ENCODE measurements at regions not wholly inside any gene's neighbourhood (a gene's known extent, or its start where the extent isn't known, plus 50 kb on each side); places are given as distances from the start of the nearest gene placed in this dataset.

DNA sequence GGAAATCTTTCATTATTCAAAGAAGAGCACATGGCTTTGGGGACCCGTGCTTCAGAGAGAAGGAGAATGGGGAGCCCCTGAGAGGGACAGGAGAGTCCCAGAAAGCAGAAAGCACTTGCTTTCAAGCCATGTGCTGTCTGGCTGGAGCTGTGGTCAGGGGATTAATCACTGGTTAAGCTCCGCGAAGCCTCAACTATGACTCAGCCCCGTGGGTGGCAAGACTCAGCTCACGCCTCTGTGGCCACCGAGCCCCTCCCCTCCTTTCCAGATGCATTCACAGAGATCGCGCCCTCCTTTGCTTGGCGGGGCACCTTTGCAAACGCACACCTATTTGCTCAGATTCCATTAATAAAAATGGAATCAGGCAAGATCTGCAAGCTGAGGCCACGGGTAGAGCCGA lies 202.9 kb upstream of the TCERG1L start:
- Mint-ChIP-seq H3K36me3 (ENCODE audit: low read depth) (no peaks in the 10 kb centered on the region), H3K4me1 (no peaks in the 10 kb centered on the region), H3K9me3 (peaks cover 4% of the 10 kb centered on the region), H3K27me3 (no peaks in the 10 kb centered on the region), H3K27ac (no peak overlapping the region), H3K4me3 (no peak overlapping the region)
- ChIA-PET POLR2A (no interaction called here), CTCF (no interaction called here)
- DNase-seq: no peak

DNA sequence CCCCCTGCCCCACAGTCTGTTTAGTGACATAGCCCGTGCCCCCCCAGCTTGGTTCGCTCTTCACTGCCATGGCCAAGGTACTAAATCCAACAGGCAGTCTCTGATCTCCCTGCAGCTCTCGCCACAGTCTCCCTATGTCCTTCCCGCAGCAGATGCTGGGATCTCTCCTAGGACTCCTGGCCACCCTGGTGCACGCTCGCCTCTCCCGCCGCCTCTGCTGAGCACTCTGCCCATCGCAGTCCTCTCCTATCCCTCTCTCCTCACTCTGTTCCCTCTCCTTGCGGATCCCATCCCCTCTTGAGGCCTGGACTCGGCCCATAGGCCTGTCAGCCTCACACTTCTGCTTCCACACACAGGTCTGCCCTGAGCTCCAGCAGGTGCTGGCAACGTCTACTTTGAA lies 204.8 kb upstream of the TCERG1L start:
- CTCF ChIA-PET: interaction anchor here (0.9 kb wide), 1 partner anchor 72 kb away, joined by 3 read pairs; no protein-coding TSS in a partner anchor
- no peaks in the 10 kb centered on the region for H3K27me3 Mint-ChIP-seq
- H3K4me3 Mint-ChIP-seq: no peak overlapping the region
- no peaks in the 10 kb centered on the region for H3K36me3 Mint-ChIP-seq (ENCODE audit: low read depth)
- POLR2A ChIA-PET: no interaction called here
- H3K4me1 Mint-ChIP-seq: no peaks in the 10 kb centered on the region
- H3K9me3 Mint-ChIP-seq: no peaks in the 10 kb centered on the region
- no peak overlapping the region for H3K27ac Mint-ChIP-seq
- DNase-seq: no peak

GRCh38 chr10:131517781-131518180 lies 206.3 kb upstream of the TCERG1L start:
- H3K27ac Mint-ChIP-seq: no peak overlapping the region
- no peaks in the 10 kb centered on the region for H3K9me3 Mint-ChIP-seq
- no peaks in the 10 kb centered on the region for H3K4me1 Mint-ChIP-seq
- no peaks in the 10 kb centered on the region for H3K36me3 Mint-ChIP-seq (ENCODE audit: low read depth)
- no peaks in the 10 kb centered on the region for H3K27me3 Mint-ChIP-seq
- no peak overlapping the region for H3K4me3 Mint-ChIP-seq
- ChIA-PET CTCF (no interaction called here), POLR2A (no interaction called here)
- no peak for DNase-seq

GRCh38 chr10:131519723-131520605 lies 208.4 kb upstream of the TCERG1L start:
- no peak overlapping the region for H3K27ac Mint-ChIP-seq
- no peaks in the 10 kb centered on the region for H3K9me3 Mint-ChIP-seq
- no peak for DNase-seq
- H3K27me3 Mint-ChIP-seq: no peaks in the 10 kb centered on the region
- no peak overlapping the region for H3K4me3 Mint-ChIP-seq
- no peaks in the 10 kb centered on the region for H3K36me3 Mint-ChIP-seq (ENCODE audit: low read depth)
- POLR2A ChIA-PET: no interaction called here
- CTCF ChIA-PET: no interaction called here
- no peaks in the 10 kb centered on the region for H3K4me1 Mint-ChIP-seq

GRCh38 chr10:131531265-131532190 lies 220.0 kb upstream of the TCERG1L start:
- no peak overlapping the region for H3K4me3 Mint-ChIP-seq
- ChIA-PET CTCF (interaction anchor here (1.5 kb wide), 1 partner anchor 40 kb away, joined by 3 read pairs; no protein-coding TSS in a partner anchor), POLR2A (no interaction called here)
- no peak overlapping the region for H3K27ac Mint-ChIP-seq
- no peaks in the 10 kb centered on the region for H3K4me1 Mint-ChIP-seq
- no peaks in the 10 kb centered on the region for H3K9me3 Mint-ChIP-seq
- no peak for DNase-seq
- peaks cover 2% of the 10 kb centered on the region for H3K27me3 Mint-ChIP-seq
- H3K36me3 Mint-ChIP-seq (ENCODE audit: low read depth): no peaks in the 10 kb centered on the region

GRCh38 chr10:131532291-131532690 lies 220.8 kb upstream of the TCERG1L start:
- CTCF ChIA-PET: interaction anchor here (1.5 kb wide), 1 partner anchor 40 kb away, joined by 3 read pairs; no protein-coding TSS in a partner anchor
- POLR2A ChIA-PET: no interaction called here
- no peak overlapping the region for H3K4me3 Mint-ChIP-seq
- no peaks in the 10 kb centered on the region for H3K9me3 Mint-ChIP-seq
- H3K4me1 Mint-ChIP-seq: no peaks in the 10 kb centered on the region
- no peaks in the 10 kb centered on the region for H3K36me3 Mint-ChIP-seq (ENCODE audit: low read depth)
- peaks cover 2% of the 10 kb centered on the region for H3K27me3 Mint-ChIP-seq
- H3K27ac Mint-ChIP-seq: no peak overlapping the region
- no peak for DNase-seq

- no peak for DNase-seq
- Mint-ChIP-seq H3K4me3 (no peak overlapping the region), H3K27ac (no peak overlapping the region), H3K27me3 (peaks cover 2% of the 10 kb centered on the region), H3K4me1 (no peaks in the 10 kb centered on the region), H3K9me3 (no peaks in the 10 kb centered on the region), H3K36me3 (ENCODE audit: low read depth) (no peaks in the 10 kb centered on the region)
- POLR2A ChIA-PET: no interaction called here
- CTCF ChIA-PET: interaction anchor here (1.5 kb wide), 1 partner anchor 39 kb away, joined by 3 read pairs; no protein-coding TSS in a partner anchor
Measured at GRCh38 chr10:131532745-131533341, 221.3 kb upstream of the TCERG1L start.

DNA sequence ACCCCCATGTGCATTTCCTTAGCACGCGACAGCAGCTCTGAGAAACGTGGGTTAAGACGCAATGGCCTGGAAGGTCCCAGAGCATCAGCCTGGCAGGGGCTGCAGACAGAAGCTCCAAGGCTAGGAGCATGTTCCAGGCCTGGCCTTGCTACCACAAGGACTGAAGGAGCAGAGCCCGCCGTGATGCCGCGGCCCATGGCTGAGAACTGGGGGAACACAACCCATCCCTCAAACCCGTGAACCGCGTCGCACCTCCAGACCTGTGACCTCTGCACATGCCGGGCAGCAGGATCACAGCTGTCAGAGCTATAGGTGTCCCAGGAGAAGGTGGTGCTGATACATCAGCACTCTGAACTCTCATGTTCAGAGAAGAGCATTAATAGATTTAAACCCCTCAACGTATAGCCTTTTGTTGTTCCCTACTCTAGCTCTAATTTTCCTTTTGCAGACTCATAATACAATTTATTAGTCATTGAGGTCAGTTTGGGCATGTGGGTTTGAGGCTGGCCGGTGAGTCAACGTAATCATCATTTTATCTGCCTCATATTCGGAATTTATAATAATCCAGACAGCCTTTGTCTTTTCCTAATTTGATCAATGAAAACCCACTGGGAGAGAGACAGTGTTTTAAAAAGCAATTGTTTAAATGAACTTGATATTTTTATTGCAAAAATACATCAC lies 222.5 kb upstream of the TCERG1L start:
- Mint-ChIP-seq H3K4me3 (no peak overlapping the region), H3K4me1 (no peaks in the 10 kb centered on the region), H3K27me3 (peaks cover 6% of the 10 kb centered on the region), H3K27ac (no peak overlapping the region), H3K9me3 (no peaks in the 10 kb centered on the region), H3K36me3 (ENCODE audit: low read depth) (no peaks in the 10 kb centered on the region)
- DNase-seq: no peak
- ChIA-PET POLR2A (no interaction called here), CTCF (no interaction called here)

- POLR2A ChIA-PET: no interaction called here
- no peaks in the 10 kb centered on the region for H3K36me3 Mint-ChIP-seq (ENCODE audit: low read depth)
- H3K9me3 Mint-ChIP-seq: no peaks in the 10 kb centered on the region
- peaks cover 5% of the 10 kb centered on the region for H3K27me3 Mint-ChIP-seq
- H3K4me1 Mint-ChIP-seq: no peaks in the 10 kb centered on the region
- no peak for DNase-seq
- H3K4me3 Mint-ChIP-seq: no peak overlapping the region
- H3K27ac Mint-ChIP-seq: no peak overlapping the region
- CTCF ChIA-PET: no interaction called here
Measured at GRCh38 chr10:131534836-131535235, 223.3 kb upstream of the TCERG1L start.

- Mint-ChIP-seq H3K27me3 (peaks cover 5% of the 10 kb centered on the region), H3K4me1 (no peaks in the 10 kb centered on the region), H3K36me3 (ENCODE audit: low read depth) (no peaks in the 10 kb centered on the region), H3K4me3 (no peak overlapping the region), H3K27ac (no peak overlapping the region), H3K9me3 (no peaks in the 10 kb centered on the region)
- POLR2A ChIA-PET: no interaction called here
- DNase-seq: no peak
- CTCF ChIA-PET: no interaction called here
Measured at GRCh38 chr10:131536676-131537075, 225.2 kb upstream of the TCERG1L start.

GRCh38 chr10:131537281-131537680 lies 225.8 kb upstream of the TCERG1L start:
- POLR2A ChIA-PET: no interaction called here
- Mint-ChIP-seq H3K27ac (no peak overlapping the region), H3K27me3 (peaks cover 5% of the 10 kb centered on the region), H3K36me3 (ENCODE audit: low read depth) (no peaks in the 10 kb centered on the region), H3K9me3 (no peaks in the 10 kb centered on the region), H3K4me3 (no peak overlapping the region), H3K4me1 (no peaks in the 10 kb centered on the region)
- CTCF ChIA-PET: no interaction called here
- DNase-seq: no peak

DNA sequence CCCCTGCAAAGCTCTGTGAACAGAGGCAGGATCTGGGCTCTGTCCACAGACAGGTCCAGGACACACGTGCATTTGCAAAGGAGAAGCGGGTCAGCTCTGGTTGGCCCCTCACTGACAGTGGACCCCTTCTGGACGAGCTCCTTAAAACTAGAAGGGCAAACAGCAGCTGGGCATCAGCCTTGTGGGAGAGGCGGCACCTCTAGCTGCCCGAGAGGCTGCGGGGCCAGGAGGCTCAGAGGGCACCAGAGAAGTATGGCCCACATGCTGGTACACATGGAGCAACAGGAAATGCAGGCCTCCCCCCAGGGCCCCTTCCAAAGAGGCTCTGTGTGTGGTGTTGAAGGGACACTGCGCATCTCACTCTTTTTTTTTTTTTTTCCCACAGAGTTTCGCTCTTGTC lies 233.0 kb upstream of the TCERG1L start:
- Mint-ChIP-seq H3K36me3 (ENCODE audit: low read depth) (no peaks in the 10 kb centered on the region), H3K4me1 (no peaks in the 10 kb centered on the region), H3K9me3 (no peaks in the 10 kb centered on the region), H3K4me3 (no peak overlapping the region), H3K27me3 (no peaks in the 10 kb centered on the region), H3K27ac (no peak overlapping the region)
- POLR2A ChIA-PET: no interaction called here
- CTCF ChIA-PET: no interaction called here
- DNase-seq: no peak
